ENCODE measurements at regions not wholly inside any gene's neighbourhood (a gene's known extent, or its start where the extent isn't known, plus 50 kb on each side); places are given as distances from the start of the nearest gene placed in this dataset.

GRCh38 chr6:43909474-43910148, 139.6 kb downstream of the VEGFA start:
- Histone ChIP-seq H3K4me3 (no peak overlapping the region), H3K27ac (no peak overlapping the region), H3K4me1 (no peaks in the 10 kb centered on the region), H3K27me3 (no peaks in the 10 kb centered on the region), H3K36me3 (no peaks in the 10 kb centered on the region), H3K9me3 (no peaks in the 10 kb centered on the region)
- DNase-seq: peak in 1 of 2 donors; percentile 44
- ATAC-seq: peak in 1 of 2 donors; percentile 57
- TF ChIP-seq CTCF (IDR thresholded peaks at IDR 0.05 in 4 of 5, conservative IDR thresholded peaks at IDR 0.05 in 1 of 5) (no peak), POLR2A (IDR thresholded peaks at IDR 0.05) (no peak)
- in situ Hi-C loops (cut with MboI; ENCODE audit: low sequenced_read_pairs in 4 of 4): no loop called here
- intact Hi-C loops (cut with DNase I; ENCODE audit: low total_unique reads): no loop called here

- TF ChIP-seq CTCF (IDR thresholded peaks at IDR 0.05 in 4 of 5, conservative IDR thresholded peaks at IDR 0.05 in 1 of 5) (no peak), POLR2A (IDR thresholded peaks at IDR 0.05) (no peak)
- in situ Hi-C loops (cut with MboI; ENCODE audit: low sequenced_read_pairs in 4 of 4) (no loop called here), intact Hi-C loops (cut with DNase I; ENCODE audit: low total_unique reads) (no loop called here)
- H3K27me3 ChIP-seq: no peaks in the 10 kb centered on the region
- no peak overlapping the region for H3K27ac ChIP-seq
- no peak overlapping the region for H3K4me3 ChIP-seq
- DNase-seq: no peak
- no peaks in the 10 kb centered on the region for H3K4me1 ChIP-seq
- no peak for ATAC-seq
- H3K9me3 ChIP-seq: no peaks in the 10 kb centered on the region
- H3K36me3 ChIP-seq: no peaks in the 10 kb centered on the region
Observed at GRCh38 chr6:43907789-43908472, 137.9 kb downstream of the VEGFA start.

- Histone ChIP-seq H3K36me3 (no peaks in the 10 kb centered on the region), H3K9me3 (no peaks in the 10 kb centered on the region), H3K27me3 (no peaks in the 10 kb centered on the region), H3K4me3 (no peak overlapping the region), H3K27ac (no peak overlapping the region), H3K4me1 (no peaks in the 10 kb centered on the region)
- intact Hi-C loops (cut with DNase I; ENCODE audit: low total_unique reads) (no loop called here), in situ Hi-C loops (cut with MboI; ENCODE audit: low sequenced_read_pairs in 4 of 4) (no loop called here)
- DNase-seq (no peak), ATAC-seq (no peak)
- no peak for TF ChIP-seq CTCF (IDR thresholded peaks at IDR 0.05 in 4 of 5, conservative IDR thresholded peaks at IDR 0.05 in 1 of 5)
- TF ChIP-seq POLR2A (IDR thresholded peaks at IDR 0.05): no peak
Observed at GRCh38 chr6:43907312-43907711, 137.3 kb downstream of the VEGFA start.

- no peaks in the 10 kb centered on the region for H3K27me3 ChIP-seq
- no peaks in the 10 kb centered on the region for H3K9me3 ChIP-seq
- no peak overlapping the region for H3K27ac ChIP-seq
- TF ChIP-seq POLR2A (IDR thresholded peaks at IDR 0.05): no peak
- TF ChIP-seq CTCF (IDR thresholded peaks at IDR 0.05 in 4 of 5, conservative IDR thresholded peaks at IDR 0.05 in 1 of 5): no peak
- peaks cover 0 to 9% of the 10 kb centered on the region in 2 donors for H3K4me1 ChIP-seq
- intact Hi-C loops (cut with DNase I; ENCODE audit: low total_unique reads) (no loop called here), in situ Hi-C loops (cut with MboI; ENCODE audit: low sequenced_read_pairs in 4 of 4) (no loop called here)
- ATAC-seq (no peak), DNase-seq (no peak)
- H3K4me3 ChIP-seq: no peak overlapping the region
- H3K36me3 ChIP-seq: no peaks in the 10 kb centered on the region
Observed at GRCh38 chr6:43904311-43905123, 134.5 kb downstream of the VEGFA start.
